Endothelial cell of umbilical vein (primary cell): ENCODE measurements at regions not wholly inside any gene's neighbourhood (a gene's known extent, or its start where the extent isn't known, plus 50 kb on each side); places are given as distances from the start of the nearest gene placed in this dataset.

ENCODE experiments used
- BruUV-seq: library from RNA; stranded (reverse); fragments of 400-500 nt; replicated peaks from 2 replicates; lab custom pipeline; 2021; lab: Mats Ljungman, UMichigan
- CTCF ChIA-PET: fragments of 300-600, 350-600 bp; sonication (Branson Sonifier 250); formaldehyde crosslinking; loops from one replicate; lab custom pipeline; 2021; ENCODE audit warnings: antibody characterized with exemption, inconsistent platforms; lab: Charles Lee
- POLR2A ChIA-PET: fragments of 300-600, 350-600 bp; sonication (Branson Sonifier 250); formaldehyde crosslinking; loops from one replicate; lab custom pipeline; 2021; ENCODE audit warnings: antibody characterized with exemption, inconsistent platforms; lab: Charles Lee
- DNase-seq: peaks from one replicate; pipeline ENCODE4 v3.0.0-alpha.2; 2011; ENCODE audit warnings: low read depth, low spot score
- FAIRE-seq: peaks from 2 replicates; lab custom pipeline; 2011; peaks lifted over from hg19 to GRCh38; lab: Jason Lieb, UNC
- H2AFZ ChIP-seq: 2 replicates; pipeline ENCODE4 v1.6.0; 2012; ENCODE audit warnings: low read depth, low read length, control low read depth, inconsistent platforms
- H3K27ac ChIP-seq: 2 replicates; pipeline ENCODE4 v1.5.1; 2011; ENCODE audit warnings: low read depth, mild to moderate bottlenecking, control low read depth, low read length, moderate library complexity; ENCODE audit not compliant: insufficient read depth
- H3K27me3 ChIP-seq, 2 experiments: 2 replicates each; pipeline versions ENCODE4 v1.6.0 to v1.6.1; 2011; ENCODE audit warnings: low read length in 2 of 2, mixed read lengths in 1 of 2; ENCODE audit not compliant: control insufficient read depth in 2 of 2, insufficient read depth in 2 of 2
- H3K36me3 ChIP-seq, 2 experiments: 2 replicates in 1 of 2; 3 replicates in 1 of 2; pipeline ENCODE4 v1.5.1; 2011; ENCODE audit warnings: low read length in 2 of 2, mild to moderate bottlenecking in 1 of 2, moderate library complexity in 1 of 2; ENCODE audit not compliant: control insufficient read depth in 2 of 2, insufficient read depth in 2 of 2; ENCODE audit errors: extremely low read depth in 1 of 2
- H3K4me1 ChIP-seq: 3 replicates; pipeline ENCODE4 v1.5.1; 2011; ENCODE audit warnings: mild to moderate bottlenecking, low read length; ENCODE audit not compliant: control insufficient read depth, insufficient read depth; ENCODE audit errors: extremely low read depth
- H3K4me2 ChIP-seq: 2 replicates; pipeline ENCODE4 v1.6.1; 2011; ENCODE audit warnings: low read length, control low read depth, mixed read lengths; ENCODE audit not compliant: insufficient read depth
- H3K4me3 ChIP-seq, 3 experiments: fragments of 200-600 bp in 1 of 3; sonication (generic), shearing (Covaris generic) in 1 of 3; replicated peaks in 1 of 3; 2 replicates each; pipeline ENCODE4 v1.5.1; 2011 to 2016; ENCODE audit warnings: control low read depth in 3 of 3, low read length in 3 of 3, mild to moderate bottlenecking in 2 of 3, inconsistent platforms in 1 of 3, low read depth in 1 of 3, moderate library complexity in 1 of 3; ENCODE audit not compliant: insufficient read depth in 1 of 3
- H3K79me2 ChIP-seq: 2 replicates; pipeline ENCODE4 v1.6.0; 2012; ENCODE audit warnings: low read length, inconsistent platforms; ENCODE audit not compliant: control insufficient read depth, insufficient read depth
- H3K9ac ChIP-seq: replicated peaks from 2 replicates; pipeline ENCODE3; 2011; ENCODE audit warnings: low read length, control low read depth; ENCODE audit not compliant: insufficient read depth; ENCODE audit errors: extremely low read depth
- H3K9me1 ChIP-seq: replicated peaks from 3 replicates; pipeline ENCODE4 v1.6.0; 2011; ENCODE audit warnings: mild to moderate bottlenecking, low read length; ENCODE audit not compliant: control insufficient read depth, insufficient read depth; ENCODE audit errors: extremely low read depth
- H3K9me3 ChIP-seq: replicated peaks from 2 replicates; pipeline ENCODE4 v1.5.1; 2012; ENCODE audit warnings: low read length, inconsistent platforms; ENCODE audit not compliant: control insufficient read depth, insufficient read depth
- H4K20me1 ChIP-seq: replicated peaks from 2 replicates; pipeline ENCODE3; 2011; ENCODE audit warnings: mild to moderate bottlenecking, low read length; ENCODE audit not compliant: control insufficient read depth, insufficient read depth; ENCODE audit errors: extremely low read depth
- EZH2 ChIP-seq: IDR thresholded peaks from 2 replicates; pipeline ENCODE4 v1.6.1; 2012; ENCODE audit warnings: borderline replicate concordance, low read depth, mild to moderate bottlenecking, moderate library complexity, low read length, inconsistent platforms; ENCODE audit not compliant: severe bottlenecking
- FOS ChIP-seq: IDR thresholded peaks from 2 replicates; pipeline ENCODE4 v1.6.1; 2011; ENCODE audit warnings: mild to moderate bottlenecking, low read length, moderate library complexity, borderline replicate concordance; ENCODE audit not compliant: insufficient read depth
- GATA2 ChIP-seq: IDR thresholded peaks from 2 replicates; pipeline ENCODE4 v1.7.0; 2011; ENCODE audit warnings: low read depth, mild to moderate bottlenecking, moderate library complexity, mixed read lengths, low read length; ENCODE audit not compliant: insufficient read length, insufficient read depth
- JUN ChIP-seq: IDR thresholded peaks from 2 replicates; pipeline ENCODE4 v1.6.1; 2011; ENCODE audit warnings: borderline replicate concordance, low read depth; ENCODE audit not compliant: insufficient read length, insufficient read depth
- MYC ChIP-seq: IDR thresholded peaks from one replicate; pipeline ENCODE4 v1.6.1; 2011; ENCODE audit warnings: mild to moderate bottlenecking, low read depth, low read length
- POLR2A ChIP-seq: IDR thresholded peaks from 2 replicates; pipeline ENCODE4 v1.6.1; 2012; ENCODE audit warnings: low read depth, mild to moderate bottlenecking, control low read depth, low read length
- POLR2AphosphoS5 ChIP-seq: IDR thresholded peaks from 2 replicates; pipeline ENCODE4 v1.6.1; 2012; ENCODE audit warnings: low read depth, mild to moderate bottlenecking, control low read depth, low read length, moderate library complexity; ENCODE audit not compliant: insufficient read depth
- dilution Hi-C: fragments of 300-500 bp; cut with MboI; formaldehyde crosslinking; loops from one replicate; pipeline ENCODE4 v1.15.0; 2019; ENCODE audit warnings: low sequenced_read_pairs; ENCODE audit not compliant: extremely low pct_ligation_motif_present
- intact Hi-C: fragments of 100-400 bp; cut with micrococcal nuclease; formaldehyde crosslinking; loops from one replicate; pipeline ENCODE4 v1.10.0; 2022
- TF ChIP-seq, protein P1 (sequence below): IDR thresholded peaks from 2 replicates; pipeline ENCODE4 v1.6.1; 2011; ENCODE audit not compliant: insufficient read depth, insufficient read length
- TF ChIP-seq, protein P2 (sequence below), 2 donors: IDR thresholded peaks; 1 replicate in 1 of 2; 2 replicates in 1 of 2; pipeline ENCODE4 v1.5.1; 2011; ENCODE audit warnings: low read length in 2 of 2, mild to moderate bottlenecking in 2 of 2, moderate library complexity in 2 of 2, control low read depth in 1 of 2, inconsistent platforms in 1 of 2, low read depth in 1 of 2; ENCODE audit not compliant: insufficient read depth in 1 of 2; ENCODE audit errors: extremely low read depth in 1 of 2

DNA sequence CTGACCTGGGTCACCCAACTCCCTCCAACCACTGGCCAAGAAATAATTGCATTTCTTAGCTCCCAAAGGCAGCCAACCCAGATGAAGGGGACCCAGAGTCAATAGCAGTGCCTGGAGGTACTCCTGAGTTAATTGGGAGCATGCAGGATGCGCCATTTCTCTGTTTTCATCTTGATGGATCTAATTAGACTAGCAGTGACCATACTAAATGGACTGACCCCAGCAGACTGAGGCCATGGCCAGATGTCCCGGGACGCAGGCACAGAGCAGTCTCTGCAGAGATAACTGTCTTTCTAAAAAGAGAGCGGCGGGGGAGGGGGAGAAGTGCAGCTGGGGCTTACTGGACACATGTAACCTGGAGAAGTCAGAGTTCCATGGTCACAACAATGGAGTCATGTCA, 53.2 kb upstream of the CMKLR1 start:
- ChIA-PET POLR2A (no interaction called here), CTCF (no interaction called here)
- H3K79me2 ChIP-seq: no peaks in the 10 kb centered on the region
- H3K9ac ChIP-seq: no peak overlapping the region
- no peak overlapping the region for H3K4me3 ChIP-seq
- TF ChIP-seq, protein P1, sequence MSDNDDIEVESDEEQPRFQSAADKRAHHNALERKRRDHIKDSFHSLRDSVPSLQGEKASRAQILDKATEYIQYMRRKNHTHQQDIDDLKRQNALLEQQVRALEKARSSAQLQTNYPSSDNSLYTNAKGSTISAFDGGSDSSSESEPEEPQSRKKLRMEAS: no peak
- TF ChIP-seq GATA2 (no peak), POLR2A (no peak), MYC (no peak), JUN (no peak), POLR2AphosphoS5 (no peak), FOS (no peak), EZH2 (no peak)
- TF ChIP-seq, protein P2, sequence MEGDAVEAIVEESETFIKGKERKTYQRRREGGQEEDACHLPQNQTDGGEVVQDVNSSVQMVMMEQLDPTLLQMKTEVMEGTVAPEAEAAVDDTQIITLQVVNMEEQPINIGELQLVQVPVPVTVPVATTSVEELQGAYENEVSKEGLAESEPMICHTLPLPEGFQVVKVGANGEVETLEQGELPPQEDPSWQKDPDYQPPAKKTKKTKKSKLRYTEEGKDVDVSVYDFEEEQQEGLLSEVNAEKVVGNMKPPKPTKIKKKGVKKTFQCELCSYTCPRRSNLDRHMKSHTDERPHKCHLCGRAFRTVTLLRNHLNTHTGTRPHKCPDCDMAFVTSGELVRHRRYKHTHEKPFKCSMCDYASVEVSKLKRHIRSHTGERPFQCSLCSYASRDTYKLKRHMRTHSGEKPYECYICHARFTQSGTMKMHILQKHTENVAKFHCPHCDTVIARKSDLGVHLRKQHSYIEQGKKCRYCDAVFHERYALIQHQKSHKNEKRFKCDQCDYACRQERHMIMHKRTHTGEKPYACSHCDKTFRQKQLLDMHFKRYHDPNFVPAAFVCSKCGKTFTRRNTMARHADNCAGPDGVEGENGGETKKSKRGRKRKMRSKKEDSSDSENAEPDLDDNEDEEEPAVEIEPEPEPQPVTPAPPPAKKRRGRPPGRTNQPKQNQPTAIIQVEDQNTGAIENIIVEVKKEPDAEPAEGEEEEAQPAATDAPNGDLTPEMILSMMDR (IDR thresholded peaks at IDR 0.05; ENCODE audit: extremely low read depth in 1 of 2, insufficient read depth in 1 of 2, low read depth in 1 of 2, low read length in 2 of 2): no peak
- H3K9me3 ChIP-seq: no peaks in the 10 kb centered on the region
- H3K4me2 ChIP-seq: no peak overlapping the region
- no peak for FAIRE-seq
- no peaks in the 10 kb centered on the region for H3K36me3 ChIP-seq
- no peaks in the 10 kb centered on the region for H3K4me1 ChIP-seq
- H3K27ac ChIP-seq: no peak overlapping the region
- no peak for DNase-seq
- no peak overlapping the region for H2AFZ ChIP-seq
- BruUV-seq: no TSS peak
- H3K9me1 ChIP-seq: no peaks in the 10 kb centered on the region
- dilution Hi-C loops: no loop called here
- H3K27me3 ChIP-seq: no peaks in the 10 kb centered on the region
- no peaks in the 10 kb centered on the region for H4K20me1 ChIP-seq
- intact Hi-C loops: no loop called here
